ENCODE measurements at regions not wholly inside any gene's neighbourhood (a gene's known extent, or its start where the extent isn't known, plus 50 kb on each side); places are given as distances from the start of the nearest gene placed in this dataset.

- no peak for TF ChIP-seq SP1 (CRISPR knock-in tag; conservative IDR thresholded peaks at IDR 0.05)
- TF ChIP-seq CTCF (IDR thresholded peaks at IDR 0.05), result no peak
- no peak for TF ChIP-seq ESRRA (CRISPR knock-in tag; IDR thresholded peaks at IDR 0.05; ENCODE audit: borderline replicate concordance)
- no peak for TF ChIP-seq NR2C2 (CRISPR knock-in tag; IDR thresholded peaks at IDR 0.05)
Observed at GRCh38 chr14:97065305-97066067, 268.3 kb downstream of the VRK1 start.

All from WTC11 (cell line).